Stimulated activated CD4-positive, alpha-beta T cell treated with anti-CD3 and anti-CD28 coated beads, Interleukin-4, amount 100 ng/mL, for 1 hour (primary cell): ENCODE measurements at regions not wholly inside any gene's neighbourhood (a gene's known extent, or its start where the extent isn't known, plus 50 kb on each side); places are given as distances from the start of the nearest gene placed in this dataset.
"Not testable (repeated sequence)": the region's sequence is repeated elsewhere in the genome, so short reads cannot be mapped to it uniquely, and the experiment has no call there.

Experiments
- DNase-seq: peaks from one replicate; pipeline ENCODE4 v3.0.0-alpha.2; 2020

DNA sequence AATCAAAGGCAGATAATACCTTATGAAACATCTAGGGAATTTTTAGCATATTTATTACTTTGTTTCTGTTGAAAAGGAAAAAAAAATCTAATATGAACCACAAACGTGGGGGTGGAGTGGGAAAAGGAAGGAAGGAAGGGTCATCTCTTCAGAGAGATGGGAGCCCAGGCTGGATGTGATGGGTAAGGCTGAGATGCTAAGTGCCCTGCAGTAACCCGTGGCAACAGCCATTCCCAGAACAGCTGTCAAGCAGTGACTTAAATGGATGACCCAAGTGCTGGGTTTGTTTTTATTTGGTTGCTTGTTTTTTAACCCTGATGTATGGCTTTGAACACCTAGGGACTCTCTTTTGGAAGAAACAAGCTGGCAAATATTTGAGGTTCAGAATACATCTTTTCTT lies 50.7 kb upstream of the KLF7 start:
- no peak for DNase-seq

GRCh38 chr2:207217442-207217841 lies 51.7 kb upstream of the KLF7 start:
- no peak for DNase-seq

DNA sequence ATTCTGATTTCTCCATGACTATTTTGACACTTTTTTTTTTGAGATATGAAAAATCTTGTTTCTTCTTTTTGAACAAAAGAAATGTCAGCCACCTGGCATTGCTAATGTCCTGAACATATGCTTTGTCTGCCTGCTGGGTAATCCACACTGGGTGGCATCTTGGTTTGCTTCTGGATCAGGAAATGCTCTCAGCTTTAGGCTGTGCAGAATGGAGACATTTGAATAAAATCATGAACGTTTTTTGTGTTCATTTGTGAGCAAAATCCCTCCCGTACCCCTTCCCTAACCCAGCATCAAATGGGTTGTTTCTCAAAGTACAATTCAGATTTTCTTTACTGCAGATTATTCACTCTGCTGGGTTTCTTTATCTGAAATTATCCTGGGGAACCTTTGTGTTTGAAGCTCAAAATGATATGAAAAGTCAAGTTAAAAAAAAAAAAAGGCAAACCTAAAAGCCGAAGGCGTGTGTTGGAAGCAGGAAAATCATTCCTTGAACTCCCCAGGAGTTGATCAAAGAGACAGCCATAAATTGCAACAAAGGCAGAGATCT lies 53.4 kb upstream of the KLF7 start:
- DNase-seq = no peak

- no peak for DNase-seq
These were observed 54.1 kb upstream of the KLF7 start for GRCh38 chr2:207219676-207220501.

GRCh38 chr2:207221731-207222130 lies 56.0 kb upstream of the KLF7 start:
- DNase-seq = no peak

DNA sequence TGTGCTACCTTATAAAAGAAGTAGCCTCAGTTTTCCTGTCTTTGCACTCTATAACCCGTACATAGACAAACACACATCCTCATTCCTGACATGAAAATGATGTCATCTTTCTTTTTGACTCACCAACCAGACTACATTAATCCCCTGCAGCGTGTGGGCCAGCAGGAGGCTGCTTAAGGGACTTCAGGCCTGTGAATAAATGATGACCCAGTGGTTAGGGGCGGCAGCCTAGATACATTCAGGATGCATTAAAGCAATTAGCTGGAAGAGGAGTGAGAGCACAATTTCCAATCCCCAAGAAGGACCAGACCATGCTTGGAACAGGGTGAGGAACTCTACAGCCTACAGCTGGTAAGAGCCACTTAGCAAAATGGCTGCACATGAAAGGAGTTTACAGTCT lies 57.3 kb upstream of the KLF7 start:
- no peak for DNase-seq

DNA sequence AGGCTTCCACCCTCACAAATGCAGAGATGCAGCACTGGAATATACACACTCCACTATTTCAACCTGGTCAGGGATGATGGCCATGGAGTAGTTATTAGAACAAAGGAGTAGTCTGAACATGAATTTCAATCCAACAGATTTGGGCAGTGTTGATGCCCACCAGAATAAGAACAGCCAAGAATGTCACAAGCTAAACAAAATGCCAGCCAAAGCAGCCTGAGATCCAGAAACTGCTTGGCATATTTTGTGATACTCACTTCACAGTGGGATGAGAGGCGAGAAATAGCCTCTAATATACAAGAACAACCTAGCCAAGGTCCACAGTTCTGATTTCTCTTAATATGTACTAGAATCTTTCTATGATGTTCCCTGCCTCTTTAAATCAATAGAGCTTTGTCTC lies 58.6 kb upstream of the KLF7 start:
- DNase-seq = no peak

DNA sequence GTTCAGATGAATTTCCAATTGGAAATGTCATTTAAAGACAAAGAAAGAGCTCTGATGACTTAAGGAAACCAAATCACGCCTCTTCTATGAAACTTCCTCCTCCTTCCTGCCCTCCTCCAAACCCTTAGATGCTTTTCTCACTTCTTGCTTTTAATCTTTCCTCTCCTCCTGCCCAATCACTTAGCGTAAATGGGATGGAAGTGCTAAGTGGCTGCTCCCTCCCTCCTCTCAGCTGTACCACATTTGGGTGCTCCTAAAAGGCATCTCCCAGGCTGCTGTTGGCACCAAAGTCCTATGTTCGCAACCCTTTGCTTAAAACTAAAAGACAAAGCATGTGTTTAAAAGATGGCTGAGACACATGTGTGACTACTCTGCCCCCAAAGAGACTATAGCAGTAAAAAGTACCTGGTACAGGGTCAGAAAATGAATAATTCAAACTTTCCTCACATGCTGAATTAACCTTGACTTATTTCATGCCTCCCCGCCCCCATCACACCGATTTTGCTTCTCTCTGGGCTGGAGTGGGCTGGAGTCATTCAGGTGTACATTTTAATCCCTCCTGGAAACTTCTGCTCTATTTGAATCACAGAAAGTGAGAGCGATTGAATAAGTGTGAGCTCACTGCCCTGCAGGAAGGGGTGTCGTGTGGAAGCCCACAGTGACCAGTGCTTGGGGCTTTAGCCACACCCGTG lies 59.2 kb upstream of the KLF7 start:
- DNase-seq = peak; percentile 54

DNA sequence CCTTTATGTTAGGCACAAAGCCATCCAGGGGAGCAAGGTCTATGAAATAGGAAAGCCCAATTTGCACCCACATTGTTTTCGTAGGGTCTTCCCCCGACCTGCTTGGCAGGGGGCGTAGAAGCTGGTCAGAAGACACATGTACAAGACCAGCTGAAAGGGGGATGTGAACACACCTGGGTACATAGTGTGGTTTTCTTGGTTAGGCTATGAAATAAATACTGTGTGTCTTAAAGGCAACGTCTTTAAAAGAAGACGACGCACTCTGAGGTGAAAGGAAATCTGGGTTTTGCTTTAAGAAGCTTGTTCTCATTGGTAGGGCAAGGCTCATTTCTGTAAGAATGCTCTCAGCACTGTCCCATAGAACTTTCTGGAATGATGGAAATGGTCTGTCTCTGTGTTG lies 60.0 kb upstream of the KLF7 start:
- DNase-seq = no peak

DNA sequence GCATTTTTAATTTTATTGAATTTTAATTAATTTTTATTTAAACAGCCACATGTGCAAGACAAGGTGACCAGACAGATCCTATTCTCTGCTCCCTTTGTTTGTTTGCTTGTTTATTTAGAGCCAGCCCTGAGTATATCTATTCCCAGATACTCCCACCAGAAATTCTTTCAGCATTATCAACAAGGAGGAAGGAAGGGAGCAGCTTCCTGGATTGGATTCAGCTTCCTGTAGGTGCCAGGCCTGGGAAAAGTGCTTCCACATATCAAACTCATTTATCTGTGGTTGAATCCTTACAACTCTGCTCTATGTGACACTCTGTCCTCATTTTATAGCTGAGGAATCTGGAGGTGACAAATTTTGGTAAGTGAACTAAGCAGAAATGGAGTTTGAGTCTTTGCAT lies 60.5 kb upstream of the KLF7 start:
- DNase-seq = no peak

DNA sequence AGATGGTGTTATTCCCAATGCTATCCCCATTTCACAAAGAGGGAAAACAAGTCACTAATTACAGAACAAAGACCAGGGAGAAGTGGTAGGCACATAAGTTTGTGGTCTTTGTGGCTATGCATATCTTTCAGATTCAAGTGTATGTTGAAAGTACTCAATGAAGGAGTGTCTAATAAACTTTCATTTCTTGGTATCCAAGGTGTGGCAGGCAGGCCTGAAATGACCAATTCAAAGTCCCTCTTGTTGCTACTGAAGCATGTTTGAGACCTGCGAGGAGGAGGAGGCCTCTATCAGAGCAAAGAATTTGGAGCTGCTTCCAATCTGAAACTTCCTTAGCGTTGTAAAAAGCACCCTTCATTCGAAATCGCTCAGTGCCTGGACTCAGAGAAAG lies 60.9 kb upstream of the KLF7 start:
- DNase-seq = no peak

DNA sequence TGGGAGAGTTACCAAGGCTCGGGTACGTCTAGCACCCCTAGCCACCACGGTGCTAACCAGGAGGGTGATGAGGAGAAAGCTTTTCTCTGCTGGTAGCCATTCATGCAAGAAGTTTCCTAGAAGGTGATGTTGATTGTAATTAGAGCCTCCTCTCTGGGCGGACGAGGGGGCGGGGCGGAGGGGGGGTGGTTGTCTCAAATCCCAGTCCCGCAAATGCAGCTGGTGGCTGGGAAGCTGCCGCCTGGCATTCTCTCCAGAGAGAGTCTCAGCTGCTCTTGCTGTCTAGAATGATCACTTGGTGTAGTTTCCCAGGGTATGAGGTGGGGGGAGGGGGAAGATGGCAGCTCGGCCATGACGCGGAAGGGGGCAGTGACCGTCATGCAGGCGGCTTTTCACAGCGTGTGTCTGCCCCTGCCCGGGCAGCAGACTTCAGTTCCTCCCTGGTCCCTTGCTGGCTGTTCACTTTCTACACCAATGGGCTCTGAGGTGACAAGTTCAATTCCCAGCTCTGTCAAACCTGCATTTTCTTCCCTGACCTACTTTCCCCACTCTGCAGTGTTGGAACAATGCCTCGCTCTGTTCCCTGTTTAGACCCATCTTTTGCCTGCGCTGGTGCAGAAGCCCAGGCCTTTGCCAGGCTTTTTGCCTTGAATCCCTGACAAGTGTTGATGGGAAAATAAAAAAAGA lies 61.5 kb upstream of the KLF7 start:
- DNase-seq = no peak

DNA sequence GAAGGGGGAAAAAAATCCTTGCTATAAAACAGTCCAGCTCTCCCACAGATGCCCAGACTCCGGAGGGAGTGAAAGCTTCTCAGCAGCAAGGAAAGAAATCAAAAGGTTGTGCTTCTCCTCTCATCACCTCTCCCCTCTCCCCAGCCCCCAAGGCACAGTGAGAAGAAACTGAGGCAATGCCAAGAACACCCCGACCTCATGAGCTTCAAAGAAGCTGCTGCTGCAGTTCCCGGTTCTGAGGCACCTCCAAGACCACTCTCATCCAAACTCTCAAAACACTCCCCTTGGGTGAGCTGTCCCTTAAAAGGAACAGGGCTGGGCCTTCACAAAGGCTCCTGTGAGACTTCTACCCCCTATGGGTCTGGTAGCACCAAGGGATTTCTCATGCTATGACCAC lies 62.0 kb upstream of the KLF7 start:
- DNase-seq = no peak

DNA sequence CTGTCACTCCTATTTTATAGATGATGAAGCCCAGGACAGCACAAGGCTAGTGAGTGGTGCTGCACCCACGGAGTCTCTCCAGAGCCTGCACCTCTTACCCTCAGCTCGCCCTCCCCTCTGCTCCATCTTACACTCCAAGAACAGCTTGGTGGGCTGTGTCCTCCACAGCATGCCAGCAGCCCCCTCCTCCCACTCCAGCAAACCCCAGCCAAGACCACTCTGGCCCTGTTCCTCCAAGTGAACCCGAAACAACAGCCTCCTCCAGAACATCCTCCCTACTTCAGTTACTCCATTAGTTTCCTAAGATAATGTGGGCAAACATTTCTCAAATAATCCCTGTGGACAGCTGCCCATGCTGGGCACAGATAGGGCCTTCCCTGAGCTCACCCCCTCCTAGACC lies 62.7 kb upstream of the KLF7 start:
- DNase-seq = no peak

DNA sequence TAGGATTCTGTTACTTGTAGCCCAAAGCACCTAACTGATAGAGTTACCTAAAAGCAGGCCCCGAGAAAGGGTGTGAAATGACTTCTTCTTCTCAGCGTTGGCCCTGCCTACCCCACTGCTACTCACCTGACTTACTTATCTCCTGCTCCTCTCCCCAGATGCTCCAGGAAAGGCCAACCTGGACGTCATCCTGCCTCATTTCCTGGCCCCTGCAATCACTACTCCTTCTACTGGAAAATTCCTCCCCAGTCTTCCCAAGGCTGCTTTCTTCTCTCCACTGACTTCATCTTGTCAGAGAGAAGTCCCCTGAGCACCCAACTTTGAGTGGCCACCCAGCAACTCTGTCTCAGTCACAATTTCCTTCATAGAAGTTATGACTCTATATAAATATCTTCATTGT lies 63.4 kb upstream of the KLF7 start:
- DNase-seq = no peak

DNA sequence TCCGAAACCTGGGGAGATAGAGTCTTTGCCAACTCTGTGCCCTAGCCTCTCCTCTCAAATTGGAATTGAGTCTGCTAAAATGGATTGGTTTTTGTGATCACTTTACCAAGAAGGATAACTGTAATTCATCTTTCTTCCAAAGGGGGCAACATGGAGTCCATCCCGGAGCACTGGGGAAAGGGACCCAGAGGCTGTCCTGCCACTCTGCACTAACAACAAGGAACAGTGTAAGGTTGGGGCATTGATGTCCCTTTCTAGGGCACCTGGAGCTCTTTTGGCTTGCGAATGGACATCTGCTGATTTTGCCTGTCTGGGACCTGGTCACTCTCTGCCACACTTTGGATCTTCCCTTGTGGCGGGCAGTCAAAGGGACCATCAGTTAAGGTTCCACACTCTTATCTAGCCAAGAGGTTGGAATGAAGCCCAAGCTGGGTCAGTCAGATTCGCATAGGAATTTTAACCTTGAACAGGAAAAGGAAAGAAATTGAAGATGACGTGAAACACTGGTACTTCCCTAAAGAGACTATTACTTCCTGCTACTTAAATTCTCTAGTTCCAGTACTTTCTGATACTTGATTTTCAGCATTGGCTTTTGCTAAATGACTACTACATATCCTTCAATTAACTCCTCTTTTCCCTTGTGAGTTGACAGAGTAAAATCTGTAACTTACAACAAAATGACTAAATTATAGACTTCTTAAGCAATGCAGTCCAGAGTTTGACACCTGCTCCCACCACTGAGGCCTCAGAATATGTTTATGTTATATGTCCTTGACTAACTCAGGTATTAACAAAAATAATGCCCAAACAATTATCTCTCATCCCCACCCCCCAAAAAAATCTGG lies 64.7 kb upstream of the KLF7 start:
- DNase-seq = no peak

GRCh38 chr2:207231106-207231865 lies 65.5 kb upstream of the KLF7 start:
- DNase-seq = no peak

GRCh38 chr2:207231967-207232366 lies 66.2 kb upstream of the KLF7 start:
- DNase-seq = no peak

DNA sequence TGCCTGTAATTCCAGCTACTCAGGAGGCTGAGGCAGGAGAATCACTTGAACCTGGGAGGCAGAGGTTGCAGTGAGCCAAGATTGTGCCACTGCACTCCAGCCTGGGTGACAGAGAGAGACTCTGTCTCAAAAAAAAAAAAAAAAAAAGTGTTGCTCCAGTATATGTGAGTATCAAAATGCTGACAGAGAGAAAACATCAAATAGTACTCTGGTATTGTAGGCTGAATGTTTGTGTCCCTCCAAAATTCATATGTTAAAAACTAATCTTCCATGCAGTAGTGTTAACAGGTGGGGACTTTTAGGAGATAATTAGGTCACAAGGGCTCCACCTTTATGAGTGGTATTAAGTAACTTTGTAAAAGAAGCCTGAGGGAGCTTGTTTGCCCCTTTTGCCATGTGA lies 67.4 kb upstream of the KLF7 start:
- DNase-seq = not testable (repeated sequence)

GRCh38 chr2:207233731-207234130 lies 68.0 kb upstream of the KLF7 start:
- DNase-seq = no peak

GRCh38 chr2:207235621-207236020 lies 69.9 kb upstream of the KLF7 start:
- DNase-seq = no peak
